GM12878 (cell line): ENCODE measurements at regions not wholly inside any gene's neighbourhood (a gene's known extent, or its start where the extent isn't known, plus 50 kb on each side); places are given as distances from the start of the nearest gene placed in this dataset.

Experiments used
- ATAC-seq: fragments of 200-7000 bp; cut with Tn5 transposase; 3 replicates; pipeline ENCODE4 v1.9.1; 2020; ENCODE audit warnings: mild to moderate bottlenecking, moderate library complexity
- BruUV-seq: library from RNA; stranded (reverse); fragments of 400-500 nt; replicated peaks from 2 replicates; lab custom pipeline; 2021; lab: Mats Ljungman, UMichigan
- CTCF ChIA-PET: fragments of 300-600 bp; sonication (Branson Sonifier 250); formaldehyde crosslinking; extraction: SDS; loops from one replicate; lab custom pipeline; 2021; ENCODE audit warnings: inconsistent platforms; lab: Yijun Ruan, JAX
- POLR2A ChIA-PET: fragments of 350-600 bp; formaldehyde crosslinking; extraction: SDS; loops from one replicate; lab custom pipeline; 2021; ENCODE audit warnings: inconsistent platforms; lab: Charles Lee
- RAD21 ChIA-PET: fragments of 300-600 bp; sonication (Branson Sonifier 250); formaldehyde crosslinking; loops from one replicate; lab custom pipeline; 2023; ENCODE audit warnings: antibody characterized with exemption; ENCODE audit not compliant: unreplicated experiment; lab: Charles Lee
- SMC1A ChIA-PET: fragments of 300-600 bp; sonication (Branson Sonifier 250); formaldehyde crosslinking; loops from one replicate; lab custom pipeline; 2023; ENCODE audit not compliant: unreplicated experiment, uncharacterized antibody; lab: Charles Lee
- DNase-seq: peaks from one replicate; pipeline ENCODE4 v3.0.0-alpha.2; 2011; ENCODE audit warnings: low read depth, low spot score
- FAIRE-seq: peaks from 3 replicates; lab custom pipeline; 2011; peaks lifted over from hg19 to GRCh38; lab: Jason Lieb, UNC
- H2AFZ ChIP-seq: 2 replicates; pipeline ENCODE4 v1.6.0; 2011; ENCODE audit warnings: low read depth, low read length, control low read depth; ENCODE audit not compliant: control insufficient read depth
- H3K27ac ChIP-seq: 2 replicates; pipeline ENCODE4 v1.5.1; 2011; ENCODE audit warnings: control low read depth; ENCODE audit not compliant: control insufficient read depth, insufficient read depth
- H3K27me3 ChIP-seq, 2 experiments: replicated peaks in 1 of 2; 2 replicates each; pipeline versions ENCODE4 v1.6.0 to v1.6.1; 2011; ENCODE audit warnings: low read length in 1 of 2; ENCODE audit not compliant: control insufficient read depth in 2 of 2, insufficient read depth in 2 of 2
- H3K36me3 ChIP-seq, 2 experiments: 2 replicates each; pipeline ENCODE4 v1.5.1; 2011; ENCODE audit warnings: low read length in 1 of 2; ENCODE audit not compliant: control insufficient read depth in 2 of 2, insufficient read depth in 2 of 2
- H3K4me1 ChIP-seq: 2 replicates; pipeline ENCODE4 v1.6.1; 2011; ENCODE audit warnings: mild to moderate bottlenecking, low read length, moderate library complexity, mixed read lengths; ENCODE audit not compliant: control insufficient read depth, insufficient read depth
- H3K4me2 ChIP-seq: 2 replicates; pipeline ENCODE4 v1.6.0; 2011; ENCODE audit warnings: control low read depth; ENCODE audit not compliant: control insufficient read depth, insufficient read depth
- H3K4me3 ChIP-seq: fragments of 200-600 bp; sonication (generic); 2 replicates; pipeline ENCODE4 v1.5.1; 2016
- H3K79me2 ChIP-seq: 2 replicates; pipeline ENCODE4 v1.6.0; 2011; ENCODE audit warnings: low read length; ENCODE audit not compliant: control insufficient read depth, insufficient read depth
- H3K9ac ChIP-seq: 2 replicates; pipeline ENCODE4 v1.8.0; 2011; ENCODE audit warnings: low read length, control low read depth, mixed read lengths; ENCODE audit not compliant: control insufficient read depth, insufficient read depth
- H3K9me3 ChIP-seq: replicated peaks from 3 replicates; pipeline ENCODE4 v1.5.1; 2011; ENCODE audit warnings: mild to moderate bottlenecking, low read length; ENCODE audit not compliant: control insufficient read depth, insufficient read depth
- H4K20me1 ChIP-seq: 2 replicates; pipeline ENCODE4 v1.6.0; 2011; ENCODE audit not compliant: control insufficient read depth, insufficient read depth
- FOXK2 ChIP-seq: fragments of 450-650 bp; IDR thresholded peaks from 2 replicates; pipeline ENCODE4 v1.6.1; 2017; ENCODE audit warnings: mild to moderate bottlenecking, moderate library complexity
- POLR2AphosphoS5 ChIP-seq: IDR thresholded peaks from 2 replicates; pipeline ENCODE4 v1.6.1; 2011; ENCODE audit warnings: mild to moderate bottlenecking, low read length, inconsistent platforms
- POU2F2 ChIP-seq: IDR thresholded peaks from 3 replicates; pipeline ENCODE4 v1.6.1; 2011; ENCODE audit warnings: low read depth, mild to moderate bottlenecking, low read length, borderline replicate concordance
- RCOR1 ChIP-seq: conservative IDR thresholded peaks from 2 replicates; pipeline ENCODE4 v1.6.1; 2012; ENCODE audit warnings: low read depth, low read length, improper control_type of control experiment
- SREBF1 ChIP-seq: IDR thresholded peaks from 2 replicates; pipeline ENCODE4 v1.6.1; 2012; ENCODE audit warnings: mild to moderate bottlenecking, low read length
- SREBF2 ChIP-seq: IDR thresholded peaks from 2 replicates; pipeline ENCODE4 v1.6.1; 2012; ENCODE audit warnings: mild to moderate bottlenecking, low read length
- STAT1 ChIP-seq: fragments of 450-650 bp; conservative IDR thresholded peaks from 2 replicates; pipeline ENCODE4 v1.6.1; 2014; ENCODE audit warnings: antibody characterized with exemption, mild to moderate bottlenecking
- ZNF592 ChIP-seq: fragments of 450-650 bp; IDR thresholded peaks from 2 replicates; pipeline ENCODE4 v1.6.1; 2017; ENCODE audit warnings: mild to moderate bottlenecking, moderate library complexity
- ZNF622 ChIP-seq: fragments of 450-650 bp; IDR thresholded peaks from 2 replicates; pipeline ENCODE4 v1.6.1; 2017; ENCODE audit warnings: mild to moderate bottlenecking, inconsistent platforms
- WGBS: methylation state at CpG from one replicate; pipeline ENCODE4 v1.1.6; 2016; ENCODE audit warnings: low lambda C conversion rate; ENCODE audit not compliant: insufficient replicate concordance, insufficient coverage; ENCODE audit errors: missing lambda C conversion rate; 5-methylcytosine and 5-hydroxymethylcytosine counted together
- in situ Hi-C: fragments of 300-500 bp; cut with MboI; formaldehyde crosslinking; loops from 9 replicates; pipeline ENCODE4 v1.14.3; 2018; ENCODE audit warnings: mixed read lengths
- intact Hi-C: fragments of 100-400 bp; cut with micrococcal nuclease; formaldehyde crosslinking; loops from one replicate; pipeline ENCODE4 v1.14.2; 2022; ENCODE audit not compliant: unreplicated experiment
- TF ChIP-seq, protein P1 (sequence below): fragments of 450-650 bp; IDR thresholded peaks from 2 replicates; pipeline ENCODE4 v1.6.1; 2018; ENCODE audit warnings: mild to moderate bottlenecking, low read depth, moderate library complexity; ENCODE audit not compliant: partially characterized antibody

- no peak overlapping the region for H3K4me2 ChIP-seq
- no peak overlapping the region for H3K4me3 ChIP-seq
- H3K36me3 ChIP-seq: no peaks in the 10 kb centered on the region
- no peaks in the 10 kb centered on the region for H3K79me2 ChIP-seq
- no TSS peak for BruUV-seq
- RAD21 ChIA-PET: no interaction called here
- no peaks in the 10 kb centered on the region for H4K20me1 ChIP-seq
- no peak overlapping the region for H2AFZ ChIP-seq
- H3K9ac ChIP-seq: no peak overlapping the region
- no peak for ATAC-seq
- no peak for DNase-seq
- TF ChIP-seq STAT1: no peak
- 0% methylated on average over 1 of the region's 1 CpG for WGBS
- intact Hi-C loops: no loop called here
- no peaks in the 10 kb centered on the region for H3K9me3 ChIP-seq
- H3K27me3 ChIP-seq: peaks cover 0 to 3% of the 10 kb centered on the region in 2 experiments; a peak in 3 of 4 replicates
- SMC1A ChIA-PET: no interaction called here
- no peak for FAIRE-seq
- H3K27ac ChIP-seq: no peak overlapping the region
- no peaks in the 10 kb centered on the region for H3K4me1 ChIP-seq
- in situ Hi-C loops: no loop called here
- CTCF ChIA-PET: no interaction called here
- POLR2A ChIA-PET: no interaction called here
Measured at GRCh38 chr1:36641776-36642175, 159.1 kb upstream of the CSF3R start.

GRCh38 chr1:36639461-36639860, 156.7 kb upstream of the CSF3R start:
- Histone ChIP-seq H3K9me3 (no peaks in the 10 kb centered on the region), H4K20me1 (no peaks in the 10 kb centered on the region), H3K4me2 (no peak overlapping the region), H3K36me3 (no peaks in the 10 kb centered on the region), H3K27me3 (peaks cover 0 to 3% of the 10 kb centered on the region in 2 experiments; a peak in 2 of 4 replicates), H3K27ac (no peak overlapping the region), H3K9ac (no peak overlapping the region), H3K79me2 (no peaks in the 10 kb centered on the region), H3K4me1 (no peaks in the 10 kb centered on the region), H2AFZ (no peak overlapping the region), H3K4me3 (no peak overlapping the region)
- FAIRE-seq (no peak), ATAC-seq (no peak), DNase-seq (no peak)
- no TSS peak for BruUV-seq
- ChIA-PET RAD21 (no interaction called here), CTCF (interaction anchor here (1.2 kb wide), 1 partner anchor 12 kb away, joined by 4 read pairs; no protein-coding TSS in a partner anchor), POLR2A (no interaction called here), SMC1A (no interaction called here)
- 19% methylated on average over 2 of the region's 2 CpGs for WGBS
- in situ Hi-C loops: no loop called here
- intact Hi-C loops: no loop called here
- TF ChIP-seq ZNF622 (no peak), SREBF2 (no peak), SREBF1 (no peak), POLR2AphosphoS5 (no peak), ZNF592 (no peak), FOXK2 (no peak), POU2F2 (no peak), RCOR1 (no peak)
- TF ChIP-seq, protein P1, sequence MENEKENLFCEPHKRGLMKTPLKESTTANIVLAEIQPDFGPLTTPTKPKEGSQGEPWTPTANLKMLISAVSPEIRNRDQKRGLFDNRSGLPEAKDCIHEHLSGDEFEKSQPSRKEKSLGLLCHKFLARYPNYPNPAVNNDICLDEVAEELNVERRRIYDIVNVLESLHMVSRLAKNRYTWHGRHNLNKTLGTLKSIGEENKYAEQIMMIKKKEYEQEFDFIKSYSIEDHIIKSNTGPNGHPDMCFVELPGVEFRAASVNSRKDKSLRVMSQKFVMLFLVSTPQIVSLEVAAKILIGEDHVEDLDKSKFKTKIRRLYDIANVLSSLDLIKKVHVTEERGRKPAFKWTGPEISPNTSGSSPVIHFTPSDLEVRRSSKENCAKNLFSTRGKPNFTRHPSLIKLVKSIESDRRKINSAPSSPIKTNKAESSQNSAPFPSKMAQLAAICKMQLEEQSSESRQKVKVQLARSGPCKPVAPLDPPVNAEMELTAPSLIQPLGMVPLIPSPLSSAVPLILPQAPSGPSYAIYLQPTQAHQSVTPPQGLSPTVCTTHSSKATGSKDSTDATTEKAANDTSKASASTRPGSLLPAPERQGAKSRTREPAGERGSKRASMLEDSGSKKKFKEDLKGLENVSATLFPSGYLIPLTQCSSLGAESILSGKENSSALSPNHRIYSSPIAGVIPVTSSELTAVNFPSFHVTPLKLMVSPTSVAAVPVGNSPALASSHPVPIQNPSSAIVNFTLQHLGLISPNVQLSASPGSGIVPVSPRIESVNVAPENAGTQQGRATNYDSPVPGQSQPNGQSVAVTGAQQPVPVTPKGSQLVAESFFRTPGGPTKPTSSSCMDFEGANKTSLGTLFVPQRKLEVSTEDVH: no peak
